ENCODE measurements at regions not wholly inside any gene's neighbourhood (a gene's known extent, or its start where the extent isn't known, plus 50 kb on each side); places are given as distances from the start of the nearest gene placed in this dataset.

DNA sequence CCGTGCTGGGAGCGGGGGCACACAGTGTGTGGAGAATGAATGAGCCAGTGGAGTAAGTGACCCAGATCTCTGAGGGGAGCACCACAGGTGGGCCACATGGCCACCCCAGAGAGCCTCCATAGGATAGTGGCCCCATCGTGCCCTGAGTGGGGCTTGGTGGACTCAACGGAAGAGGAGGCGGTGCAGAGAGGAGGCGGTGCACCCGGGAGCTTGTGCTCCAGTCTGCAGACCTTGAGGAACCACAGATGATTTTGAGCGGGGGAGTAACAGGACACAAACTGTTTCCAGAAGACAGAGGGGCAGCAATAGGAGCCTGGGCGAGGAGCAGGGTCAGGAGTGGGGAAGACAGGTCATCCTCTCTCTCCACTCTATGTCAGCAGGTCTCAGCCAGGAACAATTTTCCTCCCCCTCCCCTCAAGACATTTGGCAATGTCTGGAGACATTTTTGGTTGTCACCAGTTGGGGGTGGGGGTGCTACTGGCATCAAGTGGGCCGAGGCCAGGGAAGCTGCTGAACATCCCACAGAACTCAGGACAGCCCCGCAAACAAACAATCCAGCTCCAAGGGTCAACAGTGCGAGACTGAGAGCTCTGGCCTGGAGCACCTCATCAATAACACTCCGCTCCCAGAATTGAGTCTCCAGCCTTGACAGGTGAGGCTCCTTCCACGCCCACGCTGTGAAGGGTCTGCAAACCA, 182.2 kb downstream of the USP12 start:
- no peak for DNase-seq

DNA sequence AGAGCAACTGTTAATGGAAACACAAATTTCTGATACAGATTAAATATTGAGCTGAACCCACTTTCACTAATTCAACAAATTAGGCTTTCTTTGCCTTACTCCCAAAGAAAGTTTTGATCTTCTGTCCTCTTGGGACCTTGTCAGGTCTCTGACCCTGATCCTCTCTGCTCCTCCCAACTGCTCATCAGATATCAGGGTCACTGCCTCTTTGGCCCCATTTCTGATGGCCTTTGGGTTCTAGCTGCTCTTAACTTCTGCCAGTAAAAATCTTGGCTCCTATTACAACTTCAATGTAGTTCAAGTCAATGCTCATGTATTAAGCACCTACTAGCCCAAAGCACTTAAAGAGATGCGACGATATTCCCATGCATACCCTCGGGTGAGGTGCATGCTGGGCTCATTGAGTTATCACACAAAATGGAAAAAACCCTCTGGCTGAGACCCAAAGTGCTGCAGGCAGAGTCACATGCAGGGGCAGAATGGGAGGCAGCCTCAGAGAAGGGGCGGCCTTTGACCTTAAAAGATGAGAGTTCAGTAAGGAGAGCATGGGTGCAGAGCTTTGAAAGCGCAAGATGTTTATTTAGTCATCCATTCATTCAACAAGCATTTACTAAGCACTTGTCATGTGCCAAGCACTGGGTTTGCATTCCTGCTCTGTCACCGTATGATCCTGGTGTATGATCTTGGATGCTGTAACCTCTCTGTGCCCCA, 183.4 kb downstream of the USP12 start:
- DNase-seq = no peak

DNA sequence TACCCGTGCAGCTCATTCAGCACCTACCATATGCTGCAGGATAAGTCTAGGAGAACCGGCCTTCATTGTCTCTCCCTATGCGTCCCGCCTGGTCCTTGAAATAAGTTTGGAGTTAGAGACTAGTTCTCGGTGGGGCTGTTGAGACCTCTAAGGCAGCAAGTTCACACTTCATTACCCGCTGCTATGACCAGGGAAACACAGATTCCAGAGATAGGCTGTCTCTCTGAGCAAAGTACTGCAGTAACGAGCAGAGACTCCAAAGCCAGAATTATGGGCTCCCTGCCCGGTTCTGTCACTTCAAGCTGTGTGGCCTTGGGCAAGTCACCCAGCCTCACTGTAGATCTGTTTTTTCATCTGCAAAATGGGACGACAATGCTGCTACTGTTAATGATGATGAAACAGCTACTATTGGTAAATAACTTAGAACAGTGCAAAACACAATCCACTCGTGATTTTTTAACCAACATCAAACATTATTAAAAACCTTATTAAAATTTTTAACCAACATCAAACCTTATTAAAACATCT, 184.1 kb downstream of the USP12 start:
- no peak for DNase-seq

DNA sequence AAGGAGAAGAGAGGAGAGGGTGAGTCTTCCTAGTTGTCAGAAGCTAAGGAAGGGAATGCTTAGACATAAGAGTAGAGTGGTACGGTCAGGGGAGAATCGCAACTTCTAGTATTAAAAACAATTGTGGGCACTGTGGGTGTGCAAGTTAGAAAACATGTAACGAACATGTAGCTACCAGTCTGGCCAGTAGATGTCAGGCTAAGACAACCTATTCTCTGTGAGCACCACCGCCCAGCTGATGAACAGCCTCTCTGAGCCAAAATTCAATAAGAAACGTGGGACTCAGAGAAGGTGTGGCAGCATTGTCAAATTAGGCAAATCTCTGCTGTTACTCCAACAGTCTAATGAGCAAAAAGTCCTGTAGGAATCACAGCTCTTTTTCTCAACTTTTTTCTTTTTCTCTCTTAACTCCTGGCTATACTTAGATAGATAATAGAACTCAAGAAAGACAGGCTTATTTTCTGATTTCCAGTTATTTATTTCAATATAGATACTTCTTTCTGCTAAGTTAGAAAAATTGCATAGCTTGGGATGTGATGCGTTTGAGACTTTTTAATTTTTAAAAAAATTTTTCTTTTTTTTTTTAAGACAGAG, 186.2 kb downstream of the USP12 start:
- DNase-seq = peak; percentile 62

DNA sequence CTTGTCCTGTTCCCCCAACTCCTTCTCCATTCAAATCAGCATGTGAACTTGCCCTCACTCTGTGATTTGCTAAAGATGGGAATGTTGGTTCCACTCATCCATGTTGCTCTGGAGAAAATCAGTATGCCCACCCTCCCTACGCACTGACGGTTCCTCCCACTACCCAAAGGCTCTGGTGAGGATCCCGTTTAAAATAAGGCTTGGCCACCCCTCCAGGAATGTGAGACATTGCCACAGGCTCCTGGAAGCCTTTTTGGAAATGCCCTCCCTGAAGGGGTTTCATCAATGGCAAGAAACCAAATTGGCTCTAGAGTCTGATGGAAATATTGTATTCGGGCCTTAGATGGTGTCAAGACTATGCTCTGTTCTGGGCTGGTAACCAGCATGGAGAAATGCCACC, 187.3 kb downstream of the USP12 start:
- DNase-seq = no peak

DNA sequence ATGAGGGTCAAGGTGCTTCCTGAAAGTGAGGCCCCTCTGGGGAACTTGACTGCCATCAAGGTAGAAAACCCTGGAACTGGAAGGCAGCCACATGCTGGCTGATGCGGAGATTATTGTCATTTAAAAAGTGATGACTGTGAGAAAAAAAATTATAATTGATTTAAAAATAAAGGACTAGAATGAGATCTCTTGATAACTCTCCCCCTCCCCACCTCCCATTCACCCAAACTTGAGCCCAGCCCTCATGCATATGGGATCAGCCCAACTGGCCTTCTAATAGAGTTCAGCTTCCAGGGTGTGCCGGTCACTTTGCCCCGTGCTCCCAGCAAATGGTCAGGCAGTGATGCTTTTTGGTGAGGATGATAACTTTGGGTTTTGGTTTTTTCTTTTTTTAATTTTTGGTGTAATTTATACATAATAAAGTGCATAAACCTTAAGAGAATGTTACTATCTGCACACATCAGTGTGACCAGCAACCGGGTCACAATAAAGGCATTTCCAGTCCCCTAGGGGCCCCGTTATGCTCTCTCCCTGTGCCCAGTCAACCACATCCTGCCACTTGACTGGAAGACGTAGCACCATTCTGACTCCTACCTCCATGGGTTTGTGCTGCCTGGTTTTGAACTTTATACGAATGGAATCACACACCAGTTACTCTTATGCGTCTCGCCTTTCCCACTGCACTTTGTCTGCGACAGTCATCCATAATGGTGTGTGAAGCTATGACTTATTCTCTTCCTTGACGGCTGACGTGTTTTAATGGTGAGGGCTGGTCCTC, 187.9 kb downstream of the USP12 start:
- DNase-seq = no peak

DNA sequence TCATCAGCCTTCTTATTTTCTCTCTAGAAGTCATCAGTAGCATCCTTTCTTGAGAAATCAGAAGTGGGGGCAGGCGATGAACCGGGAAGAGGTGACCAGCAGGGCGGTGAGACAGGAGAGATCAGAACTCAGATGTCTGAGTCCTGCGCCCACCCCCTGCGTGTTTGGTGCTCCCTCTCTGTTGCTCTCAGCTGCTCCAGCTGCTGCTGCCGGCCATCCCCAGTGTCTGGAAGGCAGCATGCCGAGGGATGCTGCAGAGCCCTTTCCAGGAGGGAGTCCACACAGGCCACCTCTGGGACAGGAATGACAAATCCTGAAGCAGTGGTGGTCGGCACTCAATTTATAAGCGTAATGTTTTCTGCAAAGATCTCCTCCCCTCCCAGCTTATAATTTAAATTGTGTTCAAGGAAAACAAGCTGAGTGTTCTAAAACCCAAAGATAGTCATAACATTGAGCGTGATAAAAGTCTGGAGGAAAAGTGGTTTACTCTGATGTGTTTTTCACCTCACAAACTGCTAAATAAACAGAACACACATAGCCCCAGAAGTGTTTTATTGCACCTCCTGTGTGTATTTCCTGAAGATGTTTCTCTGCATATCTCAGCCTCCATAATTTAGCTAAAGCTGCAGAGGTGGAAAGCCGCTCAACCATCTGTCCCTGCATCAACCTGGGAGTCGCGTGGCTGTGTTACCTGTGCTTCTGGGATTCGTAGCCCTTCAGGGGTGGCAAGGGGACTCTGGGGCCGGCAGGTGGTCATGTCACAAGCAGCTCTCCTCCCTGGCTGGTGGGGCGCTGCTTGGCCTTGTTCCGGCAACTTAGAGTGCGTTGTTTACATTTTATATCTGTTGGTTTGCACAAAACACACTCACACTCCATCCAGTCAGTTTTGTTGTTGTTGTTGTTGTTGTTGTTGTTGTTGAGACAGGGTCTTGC, 191.2 kb downstream of the USP12 start:
- DNase-seq = no peak

DNA sequence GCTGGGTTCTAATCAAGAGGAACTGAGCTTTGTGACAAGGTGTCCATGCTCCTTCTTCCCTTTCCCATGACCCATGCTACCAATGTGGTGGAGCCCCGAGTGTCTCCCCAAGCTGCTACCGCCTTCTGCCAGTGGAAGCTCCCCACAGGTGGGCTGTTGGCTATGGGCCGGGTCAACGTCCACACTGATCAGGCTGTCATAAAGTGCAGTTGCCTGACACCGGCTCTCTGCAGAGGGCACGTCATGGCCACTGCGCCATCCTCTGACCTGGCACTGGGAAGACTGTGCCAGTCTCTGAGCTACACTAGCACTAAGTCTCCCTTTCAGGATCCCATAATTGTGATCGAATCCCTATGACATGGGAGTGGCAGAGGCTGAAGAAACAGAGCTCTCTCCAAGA, 192.3 kb downstream of the USP12 start:
- DNase-seq = no peak

DNA sequence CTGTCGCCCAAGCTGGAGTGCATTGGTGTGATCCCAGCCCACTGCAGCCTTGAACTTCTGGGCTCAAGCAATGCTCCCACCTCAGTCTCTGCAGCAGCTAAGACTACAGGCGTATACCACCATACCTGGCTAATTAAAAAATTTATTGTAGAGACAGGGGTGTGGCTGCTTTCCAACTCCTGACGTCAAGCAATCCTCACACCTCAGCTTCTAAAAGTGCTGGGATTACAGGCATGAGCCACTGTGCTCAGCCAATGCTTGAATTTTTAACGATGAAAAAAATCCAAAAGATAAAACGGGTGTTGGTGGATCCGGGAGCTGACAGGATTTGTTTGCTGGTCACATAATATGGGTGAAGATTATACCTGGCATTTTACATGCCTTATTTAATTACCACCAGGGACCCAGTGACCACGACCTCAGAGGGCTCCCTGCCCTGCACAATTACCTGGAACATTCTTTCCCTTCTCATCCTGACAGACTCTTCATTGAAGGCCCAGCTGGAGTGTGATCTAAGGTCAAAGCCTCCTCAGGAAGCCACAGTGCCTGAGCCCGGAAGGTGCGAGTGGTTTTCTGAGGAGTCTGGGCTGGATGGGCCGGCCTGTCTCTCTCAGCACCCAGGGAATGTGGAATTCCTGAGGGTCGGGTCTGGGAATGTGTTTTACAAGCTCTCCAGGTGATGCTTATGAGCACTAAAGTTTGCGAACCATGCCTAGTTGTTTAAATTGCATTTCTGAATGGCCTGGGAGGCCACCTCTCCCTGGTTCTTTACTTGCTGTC, 193.3 kb downstream of the USP12 start:
- DNase-seq = no peak

DNA sequence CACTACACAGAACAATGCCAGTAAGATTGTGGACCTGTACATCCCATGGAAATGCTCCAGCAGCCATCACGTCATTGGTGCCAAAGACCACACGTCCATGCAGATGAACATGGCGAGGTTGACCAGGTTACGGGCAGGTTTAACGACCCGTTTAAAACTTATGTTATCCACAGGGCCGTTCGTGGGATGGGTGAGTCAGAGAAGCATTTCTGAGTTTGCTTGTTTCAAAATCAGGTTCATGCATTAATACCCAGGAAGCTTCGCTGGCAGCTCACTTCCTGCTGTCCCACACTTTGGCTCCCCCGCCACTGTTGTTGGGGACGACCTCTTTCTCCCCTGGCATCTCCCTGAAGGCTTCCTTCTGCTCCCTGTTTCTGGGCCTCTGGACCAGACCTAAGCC, 194.1 kb downstream of the USP12 start:
- DNase-seq = no peak

DNA sequence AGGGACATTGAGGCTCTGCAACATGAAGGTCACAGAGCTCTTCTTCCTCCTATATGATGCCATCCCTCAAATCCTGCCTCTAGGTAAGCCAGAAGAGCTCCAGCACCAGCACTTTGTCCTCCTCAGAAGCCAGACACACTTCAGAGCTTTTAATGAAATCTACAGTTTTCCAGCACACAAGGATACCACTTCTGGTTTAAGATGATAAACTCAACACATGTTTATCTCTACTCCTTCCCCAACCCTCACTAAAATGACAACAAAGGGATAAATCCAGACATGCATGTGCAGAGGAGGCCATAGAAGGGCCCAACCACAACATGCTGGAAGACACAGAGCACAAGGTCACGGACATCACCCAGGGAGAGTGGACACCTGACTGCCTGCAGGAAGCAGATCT, 195.3 kb downstream of the USP12 start:
- no peak for DNase-seq

DNA sequence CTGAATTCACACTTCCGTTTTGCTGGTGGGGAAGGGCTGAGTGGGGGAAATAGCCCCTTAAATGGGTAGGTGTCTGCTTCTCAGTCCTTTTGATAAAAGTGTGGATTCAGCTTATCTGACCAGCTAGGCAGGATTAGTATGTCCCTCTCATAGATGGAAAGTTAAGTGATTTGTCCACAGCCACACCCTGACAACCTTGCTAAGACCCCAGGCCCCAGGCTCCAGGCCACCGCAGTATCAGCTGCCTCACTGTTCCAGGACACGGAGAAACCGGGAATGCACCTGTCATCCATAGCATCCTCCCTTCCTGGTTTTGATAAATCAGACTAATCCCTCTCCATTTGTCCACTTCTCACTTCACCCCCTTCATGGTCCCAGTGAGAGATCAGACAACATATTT, 197.7 kb downstream of the USP12 start:
- no peak for DNase-seq

DNA sequence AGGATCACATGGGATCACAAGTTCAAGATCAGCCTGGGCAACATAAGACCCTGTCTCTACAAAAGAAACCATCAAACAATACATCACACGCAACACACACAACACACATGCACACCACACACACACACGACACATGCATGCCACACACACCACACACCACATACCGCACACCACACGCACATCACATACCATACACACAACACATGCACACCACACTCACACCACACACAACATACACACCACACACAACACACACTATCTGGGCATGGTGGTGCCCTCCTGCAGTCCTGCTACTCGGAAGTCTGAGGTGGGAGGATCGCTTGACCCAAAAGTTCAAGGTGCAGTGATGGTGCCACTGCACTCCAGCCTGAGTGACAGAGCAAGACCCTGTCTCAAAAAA, 198.3 kb downstream of the USP12 start:
- no peak for DNase-seq

DNA sequence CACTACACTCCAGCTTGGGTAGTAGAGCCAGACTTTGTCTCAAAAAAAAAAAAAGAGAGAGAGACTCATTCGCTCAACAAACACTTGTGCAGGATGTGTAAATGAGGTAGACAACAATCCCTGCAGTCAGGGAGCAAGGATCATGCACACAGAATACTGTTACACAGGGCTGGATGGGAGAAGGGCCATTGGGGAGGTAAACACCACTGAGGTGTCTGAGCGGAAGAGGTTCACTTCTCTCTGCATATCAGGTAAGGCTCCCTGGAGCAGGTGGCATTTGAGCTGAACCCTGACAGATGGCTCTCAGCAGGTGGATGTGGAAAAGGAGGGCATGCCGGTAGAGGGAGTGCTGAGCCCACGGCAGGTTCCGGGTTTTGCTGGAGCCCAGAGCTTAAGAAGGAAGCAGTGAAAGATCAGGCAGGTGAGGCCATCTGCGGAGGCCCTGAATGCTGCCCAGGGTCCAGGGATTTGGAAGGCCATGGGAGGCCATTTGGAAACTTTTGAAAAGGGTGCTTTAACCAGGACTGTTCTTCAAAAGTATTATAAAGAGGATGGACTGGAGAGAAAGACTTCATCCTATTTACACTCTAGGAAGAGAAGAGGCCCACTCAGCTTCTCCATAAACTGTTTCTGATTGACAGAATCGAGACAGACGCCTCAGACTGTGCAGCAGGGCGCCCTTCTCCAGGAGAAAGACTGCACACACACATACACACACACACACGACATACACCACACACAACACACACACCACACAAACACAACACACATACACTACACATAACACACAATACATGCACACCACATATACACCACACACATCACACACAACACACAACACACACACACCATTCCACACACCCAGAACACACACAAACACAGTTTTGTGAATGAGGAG, 199.4 kb downstream of the USP12 start:
- peak; percentile 12 for DNase-seq

DNA sequence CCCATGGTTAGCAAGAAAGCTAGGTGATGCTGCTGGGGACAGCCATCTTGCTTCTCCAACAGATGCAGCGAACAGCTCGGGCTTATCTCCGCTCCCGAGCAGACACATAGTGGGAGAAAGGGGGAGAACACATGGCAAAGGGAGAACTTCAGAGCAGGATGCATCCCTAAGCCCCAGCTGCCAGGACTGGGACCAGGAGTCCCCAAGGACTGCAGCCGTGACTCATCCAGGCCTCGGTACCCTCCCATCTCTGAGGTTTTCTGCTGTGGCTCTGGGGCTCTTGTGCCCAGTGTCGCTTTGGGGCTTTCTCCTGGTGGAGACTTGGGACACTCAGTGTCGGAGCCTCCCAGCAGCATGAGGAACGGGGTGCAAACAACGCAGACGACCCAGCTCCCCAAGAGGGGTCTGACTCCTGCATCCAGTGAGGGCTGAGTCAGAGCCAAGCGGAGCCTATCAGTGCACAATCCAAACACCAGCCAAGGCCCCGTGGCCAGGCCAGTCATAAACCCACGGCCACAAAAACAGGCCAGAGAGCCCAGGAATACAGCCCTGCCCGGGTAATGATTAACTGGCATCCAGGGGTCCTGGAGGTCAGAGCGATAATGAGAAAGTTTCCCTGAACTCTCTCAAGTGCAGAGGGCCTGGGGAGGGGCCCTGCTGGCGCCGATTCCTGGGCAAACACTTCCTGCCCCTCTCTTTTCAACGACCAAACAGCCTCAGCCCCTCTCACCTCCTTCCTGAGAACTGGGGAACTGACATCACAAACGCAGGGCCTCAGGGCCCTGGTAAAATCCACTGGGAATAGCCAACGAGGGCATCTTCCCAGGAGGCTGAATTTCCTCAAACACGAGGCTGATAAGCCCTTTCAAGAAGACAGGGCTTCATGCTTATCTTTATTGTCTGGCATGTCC, 202.9 kb downstream of the USP12 start:
- no peak for DNase-seq

DNA sequence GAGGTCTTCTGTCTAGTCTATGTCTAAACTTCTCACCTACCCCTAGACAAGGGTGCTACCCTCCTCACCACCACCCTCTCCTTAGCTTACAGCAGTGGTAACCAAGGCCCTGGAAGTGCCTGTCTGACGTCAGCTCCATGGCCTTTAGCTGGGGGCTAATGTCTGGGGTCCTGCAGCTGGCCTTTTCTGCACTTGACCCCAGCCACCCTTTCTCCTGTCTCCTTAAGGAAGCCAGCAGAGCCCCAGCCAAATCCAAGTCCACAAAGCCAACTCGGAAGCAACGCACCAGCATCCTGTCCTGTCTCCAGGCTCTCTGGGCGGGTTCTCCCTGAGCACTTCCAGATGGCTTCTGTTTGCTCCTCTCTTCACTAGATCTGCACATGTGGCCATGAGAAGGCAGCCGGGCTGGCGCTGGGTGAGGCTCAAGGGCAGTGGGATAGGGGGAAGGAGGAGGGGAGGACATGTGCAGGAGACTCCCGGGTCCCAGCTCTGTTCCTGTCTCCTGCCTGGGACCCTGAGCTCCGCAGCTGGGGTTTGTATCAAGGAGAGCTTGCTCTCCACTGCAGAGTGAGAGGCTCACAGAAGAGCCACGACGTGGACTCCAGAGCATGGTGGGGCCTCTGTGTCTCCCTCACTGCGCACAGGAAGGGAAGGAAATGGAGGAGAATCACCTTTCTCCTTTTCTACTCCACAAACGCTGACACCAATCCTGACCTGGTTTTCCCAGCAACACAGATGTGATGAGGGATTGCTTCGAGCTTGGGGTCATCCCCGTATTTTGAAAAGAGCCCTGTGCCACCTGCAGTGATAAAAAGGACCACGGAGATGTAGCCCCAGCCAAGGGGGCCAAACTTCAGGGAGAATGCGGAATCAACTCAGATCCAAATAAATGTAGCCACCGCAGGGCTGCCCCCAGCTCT, 204.2 kb downstream of the USP12 start:
- no peak for DNase-seq

DNA sequence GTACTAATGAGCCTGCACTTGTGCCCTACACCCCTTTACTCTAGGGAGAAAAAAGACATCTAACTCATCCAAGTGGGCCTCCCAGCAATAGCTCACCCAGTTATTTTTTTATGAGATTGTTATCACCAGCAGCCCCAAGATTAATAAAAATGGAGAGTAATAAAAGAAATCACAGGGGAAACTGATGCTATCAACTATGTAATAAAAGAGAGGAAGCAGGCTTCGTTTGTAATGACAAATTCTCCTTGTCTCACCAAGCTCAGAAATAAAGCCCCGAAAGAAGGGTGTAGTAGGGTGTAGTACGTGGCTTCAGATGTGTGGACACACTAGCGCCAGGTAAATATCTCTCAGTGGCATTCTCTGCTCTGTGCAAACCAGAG, 204.9 kb downstream of the USP12 start:
- DNase-seq = no peak
